Fibroblast of lung (primary cell): ENCODE measurements at regions not wholly inside any gene's neighbourhood (a gene's known extent, or its start where the extent isn't known, plus 50 kb on each side); places are given as distances from the start of the nearest gene placed in this dataset.
A peak's percentile ranks its signal among the peaks of the same experiment; 100 is the strongest.

Experiments
- DNase-seq, 2 donors: peaks; one replicate each; pipeline versions ENCODE4 v3.0.0 to v3.0.0-alpha.2; 2010; ENCODE audit warnings: low read depth in 2 of 2
- H2AFZ ChIP-seq: 2 replicates; pipeline ENCODE4 v1.5.1; 2012; ENCODE audit warnings: low read length, control low read depth, inconsistent platforms
- H3K27ac ChIP-seq: 2 replicates; pipeline ENCODE4 v1.5.1; 2011; ENCODE audit warnings: low read length, control low read depth; ENCODE audit not compliant: insufficient read depth
- H3K27me3 ChIP-seq: 2 replicates; pipeline ENCODE4 v1.5.1; 2011; ENCODE audit warnings: mild to moderate bottlenecking, low read length; ENCODE audit not compliant: control insufficient read depth, insufficient read depth
- H3K36me3 ChIP-seq: 2 replicates; pipeline ENCODE4 v1.5.1; 2011; ENCODE audit warnings: low read length; ENCODE audit not compliant: control insufficient read depth, insufficient read depth
- H3K4me1 ChIP-seq: 2 replicates; pipeline ENCODE4 v1.5.1; 2011; ENCODE audit warnings: low read length; ENCODE audit not compliant: control insufficient read depth, insufficient read depth; ENCODE audit errors: extremely low read depth
- H3K4me2 ChIP-seq: 2 replicates; pipeline ENCODE4 v1.5.1; 2011; ENCODE audit warnings: low read length, control low read depth; ENCODE audit not compliant: insufficient read depth; ENCODE audit errors: extremely low read depth
- H3K4me3 ChIP-seq, 4 experiments: fragments of 200-600 bp in 1 of 4; sonication (generic) in 1 of 4; replicated peaks in 1 of 4; 2 replicates each; pipeline ENCODE4 v1.5.1; 2011 to 2016; ENCODE audit warnings: low read length in 4 of 4, low read depth in 3 of 4, mild to moderate bottlenecking in 3 of 4, control low read depth in 2 of 4, inconsistent platforms in 1 of 4, mixed read lengths in 1 of 4; ENCODE audit not compliant: insufficient read depth in 1 of 4; ENCODE audit errors: control extremely low read depth in 1 of 4
- H3K79me2 ChIP-seq: 2 replicates; pipeline ENCODE4 v1.5.1; 2012; ENCODE audit warnings: mild to moderate bottlenecking, low read length, inconsistent platforms; ENCODE audit not compliant: control insufficient read depth, insufficient read depth
- H3K9ac ChIP-seq: 2 replicates; pipeline ENCODE4 v1.5.1; 2011; ENCODE audit warnings: mild to moderate bottlenecking, low read length, control low read depth; ENCODE audit not compliant: insufficient read depth
- H3K9me3 ChIP-seq: 2 replicates; pipeline ENCODE4 v1.5.1; 2012; ENCODE audit warnings: low read depth, low read length; ENCODE audit not compliant: control insufficient read depth, insufficient read depth
- H4K20me1 ChIP-seq: 2 replicates; pipeline ENCODE4 v1.5.1; 2011; ENCODE audit warnings: low read length; ENCODE audit not compliant: control insufficient read depth, insufficient read depth; ENCODE audit errors: extremely low read depth
- EZH2 ChIP-seq: IDR thresholded peaks from 2 replicates; pipeline ENCODE4 v1.5.1; 2012; ENCODE audit warnings: low read length, control low read depth, mild to moderate bottlenecking; ENCODE audit errors: missing control alignments
- TF ChIP-seq, protein P1 (sequence below), 2 donors: IDR thresholded peaks in 1 of 2; conservative IDR thresholded peaks in 1 of 2; 1 replicate in 1 of 2; 2 replicates in 1 of 2; pipeline ENCODE4 v1.5.1; 2011 to 2012; ENCODE audit warnings: low read length in 2 of 2, control low read depth in 1 of 2, inconsistent platforms in 1 of 2, low read depth in 1 of 2, mild to moderate bottlenecking in 1 of 2

DNA sequence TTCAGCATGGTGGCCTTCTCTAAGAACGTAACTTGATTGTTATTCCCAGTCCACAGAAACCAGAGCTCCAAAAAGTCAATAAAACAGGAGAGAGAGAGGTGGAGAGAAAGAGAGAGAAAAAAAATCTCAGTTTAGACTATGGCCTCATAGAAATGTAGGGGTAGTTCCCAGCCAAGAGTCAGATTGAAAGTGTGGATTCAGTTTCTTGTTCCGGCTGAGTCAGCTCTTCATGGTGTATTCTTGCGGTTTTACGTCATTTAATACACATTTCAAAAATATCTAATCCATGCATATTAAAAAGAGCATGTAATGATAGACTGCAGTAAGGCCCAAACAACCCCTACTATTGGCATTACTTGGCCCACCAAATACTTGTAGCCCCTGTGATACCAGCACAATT is 303.9 kb downstream of the ETAA1 start:
- TF ChIP-seq, protein P1, sequence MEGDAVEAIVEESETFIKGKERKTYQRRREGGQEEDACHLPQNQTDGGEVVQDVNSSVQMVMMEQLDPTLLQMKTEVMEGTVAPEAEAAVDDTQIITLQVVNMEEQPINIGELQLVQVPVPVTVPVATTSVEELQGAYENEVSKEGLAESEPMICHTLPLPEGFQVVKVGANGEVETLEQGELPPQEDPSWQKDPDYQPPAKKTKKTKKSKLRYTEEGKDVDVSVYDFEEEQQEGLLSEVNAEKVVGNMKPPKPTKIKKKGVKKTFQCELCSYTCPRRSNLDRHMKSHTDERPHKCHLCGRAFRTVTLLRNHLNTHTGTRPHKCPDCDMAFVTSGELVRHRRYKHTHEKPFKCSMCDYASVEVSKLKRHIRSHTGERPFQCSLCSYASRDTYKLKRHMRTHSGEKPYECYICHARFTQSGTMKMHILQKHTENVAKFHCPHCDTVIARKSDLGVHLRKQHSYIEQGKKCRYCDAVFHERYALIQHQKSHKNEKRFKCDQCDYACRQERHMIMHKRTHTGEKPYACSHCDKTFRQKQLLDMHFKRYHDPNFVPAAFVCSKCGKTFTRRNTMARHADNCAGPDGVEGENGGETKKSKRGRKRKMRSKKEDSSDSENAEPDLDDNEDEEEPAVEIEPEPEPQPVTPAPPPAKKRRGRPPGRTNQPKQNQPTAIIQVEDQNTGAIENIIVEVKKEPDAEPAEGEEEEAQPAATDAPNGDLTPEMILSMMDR (conservative IDR thresholded peaks at IDR 0.05 in 1 of 2, IDR thresholded peaks at IDR 0.05 in 1 of 2; ENCODE audit: low read depth in 1 of 2, low read length in 2 of 2), result no peak
- no peak for TF ChIP-seq EZH2
- DNase-seq, result peak in 1 of 2 donors; percentile 61
- no peak overlapping the region for H3K4me2 ChIP-seq

DNA sequence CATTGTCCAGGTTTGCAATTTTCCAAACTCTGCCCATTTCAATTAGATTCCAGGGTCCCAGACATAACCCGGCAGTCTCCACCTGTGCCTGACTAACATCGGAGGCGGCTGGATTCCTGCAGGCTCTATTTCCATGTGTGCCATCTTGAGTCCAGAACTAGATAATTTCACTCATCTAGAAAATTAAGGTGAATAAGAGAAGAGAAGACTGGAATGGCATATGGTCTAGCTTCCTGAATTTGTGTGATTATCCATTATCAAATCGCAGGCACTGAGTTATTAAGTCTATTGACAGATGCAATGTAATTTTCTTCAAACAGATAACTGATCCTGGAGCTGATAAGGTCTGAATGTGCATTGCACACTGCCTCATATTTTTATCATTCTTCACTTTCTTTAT is 305.2 kb downstream of the ETAA1 start:
- no peak overlapping the region for H3K27ac ChIP-seq
- TF ChIP-seq EZH2, result no peak
- TF ChIP-seq, protein P1 (conservative IDR thresholded peaks at IDR 0.05 in 1 of 2, IDR thresholded peaks at IDR 0.05 in 1 of 2; ENCODE audit: low read depth in 1 of 2, low read length in 2 of 2), result no peak
- H2AFZ ChIP-seq, result no peak overlapping the region
- H3K4me2 ChIP-seq, result no peak overlapping the region
- no peak for DNase-seq
- no peak overlapping the region for H3K9ac ChIP-seq
- H3K27me3 ChIP-seq, result no peaks in the 10 kb centered on the region
- H3K9me3 ChIP-seq, result no peaks in the 10 kb centered on the region
- H3K4me3 ChIP-seq, result no peak overlapping the region
- no peaks in the 10 kb centered on the region for H3K79me2 ChIP-seq
- H3K4me1 ChIP-seq, result no peaks in the 10 kb centered on the region
- no peaks in the 10 kb centered on the region for H4K20me1 ChIP-seq
- H3K36me3 ChIP-seq, result no peaks in the 10 kb centered on the region

More for the DNA sequence above, 303.9 kb downstream of the ETAA1 start:
- Histone ChIP-seq H4K20me1 (no peaks in the 10 kb centered on the region), H3K9ac (no peak overlapping the region), H3K4me3 (no peak overlapping the region), H3K4me1 (no peaks in the 10 kb centered on the region), H3K27ac (no peak overlapping the region), H3K9me3 (no peaks in the 10 kb centered on the region), H3K36me3 (no peaks in the 10 kb centered on the region), H3K27me3 (no peaks in the 10 kb centered on the region), H3K79me2 (no peaks in the 10 kb centered on the region), H2AFZ (no peak overlapping the region)

DNA sequence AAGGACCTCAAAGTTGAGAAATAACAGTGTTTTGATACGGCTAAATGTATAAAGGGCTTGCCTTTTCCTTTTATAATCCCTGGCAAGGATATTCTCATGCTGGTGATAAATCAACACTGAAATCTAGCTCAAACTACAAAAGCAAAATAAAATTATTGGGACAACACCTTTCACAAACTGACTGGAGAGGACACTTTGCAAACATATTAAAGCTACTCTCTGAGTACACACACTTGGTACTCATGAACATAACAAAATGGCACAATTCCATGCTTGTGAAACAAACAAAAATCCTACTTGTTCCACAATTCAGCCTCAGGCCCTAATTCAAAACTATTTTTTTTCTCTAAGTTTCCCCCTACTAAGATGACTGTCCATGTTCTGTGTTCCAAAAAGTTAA is 305.8 kb downstream of the ETAA1 start:
- Histone ChIP-seq H3K4me3 (no peak overlapping the region), H3K4me2 (no peak overlapping the region), H2AFZ (no peak overlapping the region), H3K36me3 (no peaks in the 10 kb centered on the region), H3K9me3 (no peaks in the 10 kb centered on the region), H3K4me1 (no peaks in the 10 kb centered on the region), H3K27ac (no peak overlapping the region), H3K27me3 (no peaks in the 10 kb centered on the region), H3K9ac (no peak overlapping the region), H3K79me2 (no peaks in the 10 kb centered on the region), H4K20me1 (no peaks in the 10 kb centered on the region)
- TF ChIP-seq EZH2, result no peak
- TF ChIP-seq, protein P1 (conservative IDR thresholded peaks at IDR 0.05 in 1 of 2, IDR thresholded peaks at IDR 0.05 in 1 of 2; ENCODE audit: low read depth in 1 of 2, low read length in 2 of 2), result no peak
- DNase-seq, result no peak
